ENCODE measurements at regions not wholly inside any gene's neighbourhood (a gene's known extent, or its start where the extent isn't known, plus 50 kb on each side); places are given as distances from the start of the nearest gene placed in this dataset.

GRCh38 chrX:34999702-35000101, 57.1 kb downstream of the FAM47B start:
- DNase-seq (ENCODE audit: low read depth in 4 of 4, low spot score in 2 of 4): no peak

GRCh38 chrX:35006361-35006760, 63.8 kb downstream of the FAM47B start:
- no peak for DNase-seq (ENCODE audit: low read depth in 4 of 4, low spot score in 2 of 4)

- DNase-seq (ENCODE audit: low read depth in 4 of 4, low spot score in 2 of 4): no peak
These were observed 73.0 kb downstream of the FAM47B start for GRCh38 chrX:35015621-35016020.

- DNase-seq (ENCODE audit: low read depth in 4 of 4, low spot score in 2 of 4): no peak
These were observed 73.5 kb downstream of the FAM47B start for GRCh38 chrX:35016051-35016450.

GRCh38 chrX:35017284-35017683, 74.7 kb downstream of the FAM47B start:
- DNase-seq (ENCODE audit: low read depth in 4 of 4, low spot score in 2 of 4): no peak

GRCh38 chrX:35023683-35024082, 81.1 kb downstream of the FAM47B start:
- DNase-seq (ENCODE audit: low read depth in 4 of 4, low spot score in 2 of 4): no peak

- DNase-seq (ENCODE audit: low read depth in 4 of 4, low spot score in 2 of 4): no peak
These were observed 83.2 kb downstream of the FAM47B start for GRCh38 chrX:35025820-35026219.

GRCh38 chrX:35040871-35041270, 98.3 kb downstream of the FAM47B start:
- no peak for DNase-seq (ENCODE audit: low read depth in 4 of 4, low spot score in 2 of 4)

GRCh38 chrX:35046660-35047296, 104.2 kb downstream of the FAM47B start:
- peak in 1 of 4 donors; percentile 7 for DNase-seq (ENCODE audit: low read depth in 4 of 4, low spot score in 2 of 4)

GRCh38 chrX:35076061-35076460, 133.5 kb downstream of the FAM47B start:
- DNase-seq (ENCODE audit: low read depth in 4 of 4, low spot score in 2 of 4): no peak

GRCh38 chrX:35090801-35091200, 148.2 kb downstream of the FAM47B start:
- DNase-seq (ENCODE audit: low read depth in 4 of 4, low spot score in 2 of 4): no peak

GRCh38 chrX:35098419-35098818, 155.8 kb downstream of the FAM47B start:
- DNase-seq (ENCODE audit: low read depth in 4 of 4, low spot score in 2 of 4): no peak

- DNase-seq (ENCODE audit: low read depth in 4 of 4, low spot score in 2 of 4): no peak
These were observed 159.3 kb downstream of the FAM47B start for GRCh38 chrX:35101901-35102300.

GRCh38 chrX:35104626-35105025, 162.0 kb downstream of the FAM47B start:
- no peak for DNase-seq (ENCODE audit: low read depth in 4 of 4, low spot score in 2 of 4)

- DNase-seq (ENCODE audit: low read depth in 4 of 4, low spot score in 2 of 4): no peak
These were observed 172.6 kb downstream of the FAM47B start for GRCh38 chrX:35115205-35115604.

- no peak for DNase-seq (ENCODE audit: low read depth in 4 of 4, low spot score in 2 of 4)
These were observed 180.2 kb downstream of the FAM47B start for GRCh38 chrX:35122756-35123155.

GRCh38 chrX:35149517-35149916, 206.9 kb downstream of the FAM47B start:
- no peak for DNase-seq (ENCODE audit: low read depth in 4 of 4, low spot score in 2 of 4)

GRCh38 chrX:35150052-35150451, 207.5 kb downstream of the FAM47B start:
- no peak for DNase-seq (ENCODE audit: low read depth in 4 of 4, low spot score in 2 of 4)

- no peak for DNase-seq (ENCODE audit: low read depth in 4 of 4, low spot score in 2 of 4)
These were observed 208.1 kb downstream of the FAM47B start for GRCh38 chrX:35150642-35151239.

- DNase-seq (ENCODE audit: low read depth in 4 of 4, low spot score in 2 of 4): no peak
These were observed 223.4 kb downstream of the FAM47B start for GRCh38 chrX:35166023-35166422.

Measured in left renal cortex interstitium (tissue), 4 donors.